Ascending aorta (tissue), 2 donors: ENCODE measurements at regions not wholly inside any gene's neighbourhood (a gene's known extent, or its start where the extent isn't known, plus 50 kb on each side); places are given as distances from the start of the nearest gene placed in this dataset.

Source experiments
- DNase-seq, 2 donors: peaks; one replicate each; pipeline ENCODE4 v3.0.0-alpha.2; 2019; ENCODE audit warnings: low spot score in 2 of 2
- H3K27ac ChIP-seq, 2 donors: fragments of 200-600 bp; sonication (generic); one replicate each; pipeline ENCODE4 v1.5.1; 2016 to 2017; ENCODE audit warnings: mild to moderate bottlenecking in 1 of 2
- H3K27me3 ChIP-seq: fragments of 200-600 bp; sonication (generic); one replicate; pipeline ENCODE4 v1.5.1; 2017
- H3K36me3 ChIP-seq, 2 donors: fragments of 200-600 bp; sonication (generic); one replicate each; pipeline ENCODE4 v1.5.1; 2016
- H3K4me1 ChIP-seq, 2 donors: fragments of 200-600 bp; sonication (generic); one replicate each; pipeline ENCODE4 v1.5.1; 2016 to 2017; ENCODE audit warnings: mild to moderate bottlenecking in 1 of 2
- H3K4me3 ChIP-seq, 2 donors: fragments of 200-600 bp; sonication (generic); one replicate each; pipeline ENCODE4 v1.5.1; 2016 to 2017; ENCODE audit warnings: mild to moderate bottlenecking in 1 of 2
- H3K9me3 ChIP-seq, 2 donors: fragments of 200-600 bp; sonication (generic); one replicate each; pipeline ENCODE4 v1.5.1; 2016
- intact Hi-C: fragments of 100-400 bp; cut with DNase I; formaldehyde crosslinking; loops from one replicate; pipeline ENCODE4 v1.15.1; 2023
- TF ChIP-seq, protein P1 (sequence below), 3 experiments: fragments of 200-600 bp in 2 of 3; fragments of 450-650 bp in 1 of 3; sonication (generic) in 2 of 3; IDR thresholded peaks; one replicate each; pipeline ENCODE4 v1.5.1; 2016 to 2019; ENCODE audit warnings: antibody characterized with exemption in 3 of 3, mild to moderate bottlenecking in 1 of 3, moderate library complexity in 1 of 3

GRCh38 chr2:198591586-198591985, 787.2 kb downstream of the PLCL1 start:
- no peaks in the 10 kb centered on the region for H3K4me1 ChIP-seq
- TF ChIP-seq, protein P1, sequence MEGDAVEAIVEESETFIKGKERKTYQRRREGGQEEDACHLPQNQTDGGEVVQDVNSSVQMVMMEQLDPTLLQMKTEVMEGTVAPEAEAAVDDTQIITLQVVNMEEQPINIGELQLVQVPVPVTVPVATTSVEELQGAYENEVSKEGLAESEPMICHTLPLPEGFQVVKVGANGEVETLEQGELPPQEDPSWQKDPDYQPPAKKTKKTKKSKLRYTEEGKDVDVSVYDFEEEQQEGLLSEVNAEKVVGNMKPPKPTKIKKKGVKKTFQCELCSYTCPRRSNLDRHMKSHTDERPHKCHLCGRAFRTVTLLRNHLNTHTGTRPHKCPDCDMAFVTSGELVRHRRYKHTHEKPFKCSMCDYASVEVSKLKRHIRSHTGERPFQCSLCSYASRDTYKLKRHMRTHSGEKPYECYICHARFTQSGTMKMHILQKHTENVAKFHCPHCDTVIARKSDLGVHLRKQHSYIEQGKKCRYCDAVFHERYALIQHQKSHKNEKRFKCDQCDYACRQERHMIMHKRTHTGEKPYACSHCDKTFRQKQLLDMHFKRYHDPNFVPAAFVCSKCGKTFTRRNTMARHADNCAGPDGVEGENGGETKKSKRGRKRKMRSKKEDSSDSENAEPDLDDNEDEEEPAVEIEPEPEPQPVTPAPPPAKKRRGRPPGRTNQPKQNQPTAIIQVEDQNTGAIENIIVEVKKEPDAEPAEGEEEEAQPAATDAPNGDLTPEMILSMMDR (IDR thresholded peaks at IDR 0.05) = no peak
- no peak for DNase-seq
- no peak overlapping the region for H3K4me3 ChIP-seq
- H3K27ac ChIP-seq = no peak overlapping the region
- H3K27me3 ChIP-seq = no peaks in the 10 kb centered on the region
- intact Hi-C loops = no loop called here
- H3K9me3 ChIP-seq = no peaks in the 10 kb centered on the region
- H3K36me3 ChIP-seq = no peaks in the 10 kb centered on the region

DNA sequence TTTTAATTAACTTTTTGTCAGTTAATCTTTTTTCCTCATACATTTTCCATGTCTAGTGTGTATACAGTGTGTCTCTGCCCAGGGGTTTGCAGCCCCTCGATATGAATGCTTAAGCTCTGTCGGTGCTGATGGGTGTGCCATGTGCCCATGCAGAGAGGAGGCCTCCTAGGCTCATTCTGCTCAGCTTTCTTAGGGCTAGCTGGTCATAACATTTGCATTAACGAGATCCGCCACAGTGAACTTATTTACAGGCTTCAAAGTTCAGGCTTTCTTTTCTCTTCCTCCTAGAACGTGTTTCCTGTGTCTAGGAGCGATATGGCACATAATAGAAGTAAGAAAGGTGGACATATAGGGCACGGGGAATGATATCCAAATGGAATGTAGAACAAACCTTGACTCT, 783.3 kb downstream of the PLCL1 start:
- DNase-seq = no peak
- Histone ChIP-seq H3K36me3 (no peaks in the 10 kb centered on the region), H3K9me3 (no peaks in the 10 kb centered on the region), H3K4me3 (no peak overlapping the region), H3K4me1 (no peaks in the 10 kb centered on the region), H3K27ac (no peak overlapping the region), H3K27me3 (no peaks in the 10 kb centered on the region)
- TF ChIP-seq, protein P1 (IDR thresholded peaks at IDR 0.05) = no peak
- intact Hi-C loops = no loop called here

GRCh38 chr2:198587240-198587639, 782.8 kb downstream of the PLCL1 start:
- H3K36me3 ChIP-seq = no peaks in the 10 kb centered on the region
- no peak overlapping the region for H3K27ac ChIP-seq
- TF ChIP-seq, protein P1 (IDR thresholded peaks at IDR 0.05) = no peak
- no peaks in the 10 kb centered on the region for H3K9me3 ChIP-seq
- no peak for DNase-seq
- H3K4me1 ChIP-seq = no peaks in the 10 kb centered on the region
- H3K4me3 ChIP-seq = no peak overlapping the region
- intact Hi-C loops = no loop called here
- no peaks in the 10 kb centered on the region for H3K27me3 ChIP-seq

DNA sequence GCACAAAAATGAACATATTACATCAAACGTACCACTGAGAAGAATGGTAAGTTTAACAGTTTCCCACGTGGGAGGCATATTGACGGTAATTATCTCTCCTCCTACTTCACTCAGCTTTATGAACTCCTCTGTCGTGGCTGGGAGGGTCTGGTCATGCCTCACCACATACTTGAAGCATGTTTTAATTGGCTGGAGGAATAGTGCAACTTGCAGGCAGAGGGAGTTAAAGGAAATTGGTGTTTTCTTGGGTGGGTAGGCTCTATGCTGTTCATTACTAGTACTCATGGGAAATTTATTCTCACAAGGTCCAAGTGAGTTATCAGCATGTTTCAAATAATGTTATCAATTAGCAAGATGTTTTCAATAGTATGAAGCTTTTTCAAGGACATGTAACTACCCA, 767.0 kb downstream of the PLCL1 start:
- TF ChIP-seq, protein P1 (IDR thresholded peaks at IDR 0.05) = no peak
- Histone ChIP-seq H3K9me3 (no peaks in the 10 kb centered on the region), H3K36me3 (no peaks in the 10 kb centered on the region), H3K4me3 (no peak overlapping the region), H3K27me3 (no peaks in the 10 kb centered on the region), H3K4me1 (no peaks in the 10 kb centered on the region), H3K27ac (no peak overlapping the region)
- no peak for DNase-seq
- intact Hi-C loops = no loop called here

DNA sequence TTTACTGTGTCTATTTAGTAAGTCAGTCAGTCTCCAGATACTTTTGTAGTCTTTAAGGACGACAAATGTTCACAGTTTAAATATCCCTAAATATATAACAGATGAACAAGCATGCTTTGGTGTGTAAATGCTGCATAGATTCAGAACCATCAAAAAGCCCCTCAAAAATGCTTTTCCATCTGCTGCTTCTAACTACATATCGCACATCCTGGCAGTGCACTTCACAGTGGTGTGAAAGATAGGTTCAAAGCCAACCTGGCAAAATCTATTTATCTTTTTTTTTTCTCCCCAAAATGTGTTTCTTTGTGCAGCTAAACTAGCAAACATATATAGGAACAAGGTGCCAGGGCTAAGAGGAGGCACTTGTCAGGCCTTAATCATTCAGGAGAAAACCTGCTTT, 753.8 kb downstream of the PLCL1 start:
- no peak overlapping the region for H3K4me3 ChIP-seq
- DNase-seq = no peak
- no peaks in the 10 kb centered on the region for H3K27me3 ChIP-seq
- H3K9me3 ChIP-seq = peaks cover 0 to 17% of the 10 kb centered on the region in 2 donors
- intact Hi-C loops = no loop called here
- TF ChIP-seq, protein P1 (IDR thresholded peaks at IDR 0.05) = no peak
- no peaks in the 10 kb centered on the region for H3K4me1 ChIP-seq
- no peaks in the 10 kb centered on the region for H3K36me3 ChIP-seq
- no peak overlapping the region for H3K27ac ChIP-seq

GRCh38 chr2:198546122-198546521, 741.7 kb downstream of the PLCL1 start:
- H3K36me3 ChIP-seq = no peaks in the 10 kb centered on the region
- no peak overlapping the region for H3K4me3 ChIP-seq
- no peaks in the 10 kb centered on the region for H3K27me3 ChIP-seq
- H3K9me3 ChIP-seq = no peaks in the 10 kb centered on the region
- H3K27ac ChIP-seq = no peak overlapping the region
- H3K4me1 ChIP-seq = no peaks in the 10 kb centered on the region
- intact Hi-C loops = no loop called here
- TF ChIP-seq, protein P1 (IDR thresholded peaks at IDR 0.05) = no peak
- DNase-seq = no peak
